Retinal pigment epithelial cell (primary cell): ENCODE measurements at regions not wholly inside any gene's neighbourhood (a gene's known extent, or its start where the extent isn't known, plus 50 kb on each side); places are given as distances from the start of the nearest gene placed in this dataset.

Experiments
- DNase-seq: peaks from one replicate; pipeline ENCODE4 v3.0.0-alpha.2; 2010; ENCODE audit warnings: low read depth
- H3K4me3 ChIP-seq: 2 replicates; pipeline ENCODE4 v1.5.1; 2011; ENCODE audit warnings: mild to moderate bottlenecking, low read length, control low read depth, moderate library complexity
- TF ChIP-seq, protein P1 (sequence below): conservative IDR thresholded peaks from 2 replicates; pipeline ENCODE4 v1.5.1; 2011; ENCODE audit warnings: low read depth, low read length, control low read depth, inconsistent platforms

DNA sequence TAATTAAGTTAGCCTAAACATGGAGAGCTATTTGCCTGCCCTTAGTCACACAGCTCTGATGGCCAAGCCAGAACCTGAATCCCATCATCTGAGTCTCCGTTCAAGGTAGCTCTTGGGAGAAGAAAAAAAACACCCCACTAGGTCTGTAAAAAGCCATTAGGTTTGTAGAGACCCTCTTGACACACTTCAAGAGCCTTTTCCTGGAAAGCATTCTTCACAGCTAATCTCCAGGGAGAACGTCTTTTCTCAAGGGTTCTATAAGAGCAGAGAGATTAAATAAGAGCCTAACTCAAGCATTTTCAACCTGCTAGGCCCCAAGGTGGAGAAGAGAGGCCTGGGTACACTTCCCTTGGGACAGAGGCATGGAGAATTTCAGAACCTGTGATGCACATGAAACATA is 61.6 kb upstream of the NAV2 start:
- H3K4me3 ChIP-seq, result no peak overlapping the region
- TF ChIP-seq, protein P1, sequence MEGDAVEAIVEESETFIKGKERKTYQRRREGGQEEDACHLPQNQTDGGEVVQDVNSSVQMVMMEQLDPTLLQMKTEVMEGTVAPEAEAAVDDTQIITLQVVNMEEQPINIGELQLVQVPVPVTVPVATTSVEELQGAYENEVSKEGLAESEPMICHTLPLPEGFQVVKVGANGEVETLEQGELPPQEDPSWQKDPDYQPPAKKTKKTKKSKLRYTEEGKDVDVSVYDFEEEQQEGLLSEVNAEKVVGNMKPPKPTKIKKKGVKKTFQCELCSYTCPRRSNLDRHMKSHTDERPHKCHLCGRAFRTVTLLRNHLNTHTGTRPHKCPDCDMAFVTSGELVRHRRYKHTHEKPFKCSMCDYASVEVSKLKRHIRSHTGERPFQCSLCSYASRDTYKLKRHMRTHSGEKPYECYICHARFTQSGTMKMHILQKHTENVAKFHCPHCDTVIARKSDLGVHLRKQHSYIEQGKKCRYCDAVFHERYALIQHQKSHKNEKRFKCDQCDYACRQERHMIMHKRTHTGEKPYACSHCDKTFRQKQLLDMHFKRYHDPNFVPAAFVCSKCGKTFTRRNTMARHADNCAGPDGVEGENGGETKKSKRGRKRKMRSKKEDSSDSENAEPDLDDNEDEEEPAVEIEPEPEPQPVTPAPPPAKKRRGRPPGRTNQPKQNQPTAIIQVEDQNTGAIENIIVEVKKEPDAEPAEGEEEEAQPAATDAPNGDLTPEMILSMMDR, result no peak
- no peak for DNase-seq

DNA sequence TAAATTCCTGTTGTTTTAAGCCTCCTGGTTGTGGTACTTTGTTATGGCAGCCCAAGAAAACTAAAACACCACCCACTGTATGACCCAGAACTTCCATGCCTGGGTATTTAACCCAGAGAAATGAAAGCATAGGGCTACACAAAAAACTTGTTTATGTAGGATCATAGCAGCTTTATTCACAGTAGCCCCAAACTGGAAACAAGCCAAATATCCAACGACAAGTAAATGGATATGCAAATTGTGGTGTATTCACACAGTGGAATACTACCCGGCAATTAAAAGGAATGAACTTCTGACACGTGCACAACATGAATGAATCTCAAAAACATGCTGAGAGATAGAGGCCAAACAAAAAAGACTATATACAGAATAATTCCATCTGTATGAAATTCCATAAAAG is 62.2 kb upstream of the NAV2 start:
- H3K4me3 ChIP-seq, result no peak overlapping the region
- TF ChIP-seq, protein P1, result no peak
- DNase-seq, result no peak

DNA sequence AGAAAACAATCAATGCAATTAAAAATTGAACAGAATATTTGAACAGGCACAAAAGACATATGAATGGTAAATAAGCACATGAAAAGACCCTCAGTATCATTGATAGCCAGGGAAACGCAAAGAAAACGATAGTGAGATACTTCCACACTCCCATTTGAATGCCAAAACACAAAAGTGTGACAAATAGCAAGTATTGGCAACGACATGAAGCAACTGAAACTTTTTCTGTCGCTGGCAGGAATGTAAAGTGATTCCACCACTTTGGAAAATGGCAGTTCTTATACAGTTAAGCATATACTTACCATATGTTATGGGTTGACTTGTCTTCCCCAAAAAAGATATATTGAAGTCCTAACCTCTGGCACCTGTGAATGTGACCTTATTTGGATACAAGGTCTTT is 62.9 kb upstream of the NAV2 start:
- DNase-seq, result no peak
- TF ChIP-seq, protein P1, result no peak
- no peak overlapping the region for H3K4me3 ChIP-seq

DNA sequence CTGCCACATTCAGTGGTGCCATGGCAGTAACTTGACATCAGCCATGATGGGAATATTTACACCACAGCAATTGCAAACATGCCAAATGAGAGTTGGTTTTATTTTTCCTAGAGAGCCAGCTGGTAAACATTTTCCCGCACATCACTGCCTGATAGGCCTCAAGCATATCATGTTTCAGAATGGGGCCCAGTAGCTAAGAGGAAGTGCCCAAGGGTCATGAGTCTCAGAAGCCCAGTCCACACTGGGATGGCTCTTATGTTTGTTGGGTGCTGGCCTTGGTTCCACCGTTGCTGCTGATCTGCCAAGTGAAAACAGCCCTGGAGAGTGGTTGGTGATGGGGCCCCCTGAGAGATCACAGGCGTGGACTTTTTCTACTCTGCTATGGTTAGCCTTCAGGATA is 64.3 kb upstream of the NAV2 start:
- no peak overlapping the region for H3K4me3 ChIP-seq
- TF ChIP-seq, protein P1, result no peak
- DNase-seq, result no peak

DNA sequence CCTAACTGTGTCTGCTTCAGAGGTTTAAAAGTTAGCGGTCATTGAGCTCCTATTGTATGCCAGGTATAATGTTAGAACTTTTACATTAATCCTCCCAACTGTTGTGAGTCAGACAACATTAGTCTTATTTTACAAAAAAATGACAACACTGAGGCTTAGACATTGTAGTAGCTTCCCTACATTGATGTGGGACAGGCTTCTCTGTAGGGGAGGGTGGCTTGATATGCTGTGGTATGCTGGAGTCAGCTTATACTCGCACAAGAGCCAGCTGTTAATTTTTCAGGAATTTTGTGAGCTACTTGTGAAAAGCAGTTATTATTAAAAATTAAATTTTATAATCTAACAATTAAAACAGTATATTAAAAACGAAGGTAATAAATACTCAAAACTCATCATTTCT is 64.8 kb upstream of the NAV2 start:
- DNase-seq, result no peak
- TF ChIP-seq, protein P1, result no peak
- no peak overlapping the region for H3K4me3 ChIP-seq

DNA sequence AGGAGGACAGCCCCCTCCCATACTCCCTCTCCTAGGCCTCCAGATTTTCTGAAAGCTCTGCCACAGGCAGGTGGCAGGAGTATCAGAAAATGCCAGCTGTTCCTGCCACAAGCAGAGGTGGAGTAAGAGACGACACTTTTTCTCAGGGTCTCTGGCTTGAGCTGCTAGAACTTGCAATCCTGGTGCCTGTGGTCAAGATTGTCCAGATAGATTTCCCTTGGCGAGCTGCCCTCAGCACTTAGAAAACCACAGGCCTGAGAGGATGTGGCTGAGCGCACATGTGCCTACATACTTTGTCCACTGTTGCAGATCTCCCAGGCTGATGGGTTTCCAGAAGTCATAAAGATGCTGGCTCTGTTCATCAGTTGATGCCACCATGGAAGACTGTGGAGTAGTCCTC is 65.7 kb upstream of the NAV2 start:
- TF ChIP-seq, protein P1, result no peak
- no peak for DNase-seq
- H3K4me3 ChIP-seq, result no peak overlapping the region

DNA sequence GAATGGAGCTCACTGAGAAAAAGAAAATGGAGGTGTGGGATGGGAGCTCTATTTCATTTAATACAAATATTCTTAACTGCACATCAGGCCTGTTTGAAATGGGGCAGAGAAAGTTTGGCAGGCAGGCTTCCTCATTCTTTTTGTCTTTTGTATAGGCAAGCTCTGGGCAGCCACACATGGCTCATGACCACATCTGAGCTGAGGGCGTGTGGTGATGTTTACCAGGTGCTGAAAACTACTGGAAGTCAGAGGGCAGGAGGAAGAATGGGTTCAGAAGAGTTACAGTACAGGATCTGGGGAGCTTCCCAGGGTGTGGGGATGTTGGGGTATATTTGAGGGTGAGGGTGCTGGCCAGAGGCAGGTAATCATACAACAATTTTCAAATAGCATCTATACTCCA is 66.3 kb upstream of the NAV2 start:
- H3K4me3 ChIP-seq, result no peak overlapping the region
- TF ChIP-seq, protein P1, result no peak
- DNase-seq, result no peak
